ENCODE measurements at regions not wholly inside any gene's neighbourhood (a gene's known extent, or its start where the extent isn't known, plus 50 kb on each side); places are given as distances from the start of the nearest gene placed in this dataset.

DNA sequence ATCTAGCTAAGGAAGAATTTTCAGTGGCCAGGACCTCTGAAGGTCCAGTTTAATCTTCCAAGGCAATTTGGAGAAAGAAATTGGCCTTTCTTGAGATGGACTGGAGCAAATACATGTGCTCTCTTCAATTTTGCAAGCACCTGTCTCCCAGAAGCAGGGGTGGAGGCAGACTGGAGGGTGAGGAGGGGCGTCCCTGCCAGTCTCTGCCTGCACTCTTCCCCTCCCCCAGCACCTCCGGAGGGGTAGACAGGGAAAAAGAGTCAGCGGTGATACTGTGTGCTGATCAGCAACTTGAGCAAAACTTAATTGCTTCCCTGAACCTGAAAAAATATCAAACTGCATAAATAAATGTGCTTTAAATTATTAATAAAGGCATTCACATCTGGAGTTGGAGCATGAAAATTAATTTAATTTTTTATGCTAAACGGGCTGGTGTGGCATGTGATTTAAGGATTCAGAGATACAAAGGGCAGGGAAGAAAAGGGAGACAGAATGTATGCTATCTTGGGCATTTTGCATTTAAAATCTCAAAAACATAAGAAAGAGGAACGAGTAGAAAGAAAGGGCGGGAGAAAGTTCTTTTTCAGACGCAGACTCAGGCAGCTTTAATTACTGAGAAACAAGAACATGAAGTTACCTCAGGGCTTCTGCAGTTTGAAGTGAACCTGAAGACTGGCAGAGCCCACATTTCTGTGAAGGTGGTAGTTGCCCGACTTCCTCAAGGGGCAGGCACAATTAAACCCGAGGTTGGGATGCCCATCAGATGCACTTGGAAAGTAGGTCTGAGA lies 319.7 kb downstream of the UACA start:
- no peak overlapping the region for H3K4me3 ChIP-seq
- intact Hi-C loops (cut with DNase I; ENCODE audit: low total_unique reads): no loop called here
- DNase-seq: no peak
- no peaks in the 10 kb centered on the region for H3K36me3 ChIP-seq (ENCODE audit: low read depth, missing control alignments)
- no peak overlapping the region for H3K27ac ChIP-seq
- 73 to 82% methylated on average over 9 of the region's 9 CpGs for WGBS, 2 donors
- TF ChIP-seq, protein P1, sequence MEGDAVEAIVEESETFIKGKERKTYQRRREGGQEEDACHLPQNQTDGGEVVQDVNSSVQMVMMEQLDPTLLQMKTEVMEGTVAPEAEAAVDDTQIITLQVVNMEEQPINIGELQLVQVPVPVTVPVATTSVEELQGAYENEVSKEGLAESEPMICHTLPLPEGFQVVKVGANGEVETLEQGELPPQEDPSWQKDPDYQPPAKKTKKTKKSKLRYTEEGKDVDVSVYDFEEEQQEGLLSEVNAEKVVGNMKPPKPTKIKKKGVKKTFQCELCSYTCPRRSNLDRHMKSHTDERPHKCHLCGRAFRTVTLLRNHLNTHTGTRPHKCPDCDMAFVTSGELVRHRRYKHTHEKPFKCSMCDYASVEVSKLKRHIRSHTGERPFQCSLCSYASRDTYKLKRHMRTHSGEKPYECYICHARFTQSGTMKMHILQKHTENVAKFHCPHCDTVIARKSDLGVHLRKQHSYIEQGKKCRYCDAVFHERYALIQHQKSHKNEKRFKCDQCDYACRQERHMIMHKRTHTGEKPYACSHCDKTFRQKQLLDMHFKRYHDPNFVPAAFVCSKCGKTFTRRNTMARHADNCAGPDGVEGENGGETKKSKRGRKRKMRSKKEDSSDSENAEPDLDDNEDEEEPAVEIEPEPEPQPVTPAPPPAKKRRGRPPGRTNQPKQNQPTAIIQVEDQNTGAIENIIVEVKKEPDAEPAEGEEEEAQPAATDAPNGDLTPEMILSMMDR (IDR thresholded peaks at IDR 0.05): no peak
- no peak for TF ChIP-seq POLR2A (IDR thresholded peaks at IDR 0.05)
- H3K9me3 ChIP-seq: no peaks in the 10 kb centered on the region
- H3K27me3 ChIP-seq: no peaks in the 10 kb centered on the region
- H3K4me1 ChIP-seq: no peaks in the 10 kb centered on the region

DNA sequence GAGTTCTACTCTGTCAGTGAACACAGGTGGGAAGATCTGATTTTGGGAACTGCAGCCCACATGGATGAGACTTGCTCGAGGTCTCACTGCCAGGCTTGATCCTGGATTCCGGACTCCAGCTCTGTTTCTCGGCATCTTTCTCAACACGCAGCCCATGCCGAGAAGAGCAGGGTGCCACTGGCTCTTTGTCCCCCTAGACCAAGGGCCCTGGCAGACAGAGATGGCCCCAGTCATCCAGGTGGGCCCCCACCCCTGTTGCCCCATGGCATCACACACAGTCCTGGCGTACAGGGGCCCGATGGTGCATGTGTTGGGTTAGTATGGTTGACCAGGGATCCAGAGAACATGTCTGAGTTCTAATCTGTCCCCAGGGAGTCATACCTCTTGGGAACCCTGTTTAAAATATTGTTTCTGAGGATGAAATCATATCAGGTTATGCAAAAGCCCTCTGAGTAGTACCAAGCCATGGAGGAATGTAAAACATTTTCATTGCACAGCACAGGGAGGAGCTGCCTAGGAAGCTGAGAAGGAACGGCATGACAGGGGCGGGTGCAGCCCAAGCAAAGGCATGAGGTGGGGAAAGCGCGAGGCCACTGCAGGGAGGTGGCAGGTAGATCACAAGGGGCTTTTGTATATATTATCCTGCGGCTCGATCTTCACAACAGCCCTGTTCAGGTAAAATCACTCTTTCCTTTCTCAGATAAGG lies 320.6 kb downstream of the UACA start:
- no peak overlapping the region for H3K4me3 ChIP-seq
- no peaks in the 10 kb centered on the region for H3K4me1 ChIP-seq
- no peaks in the 10 kb centered on the region for H3K9me3 ChIP-seq
- no peaks in the 10 kb centered on the region for H3K36me3 ChIP-seq (ENCODE audit: low read depth, missing control alignments)
- intact Hi-C loops (cut with DNase I; ENCODE audit: low total_unique reads): no loop called here
- WGBS, 2 donors: 85 to 89% methylated on average over 12 to 13 of the region's 13 CpGs
- H3K27me3 ChIP-seq: no peaks in the 10 kb centered on the region
- H3K27ac ChIP-seq: no peak overlapping the region
- TF ChIP-seq, protein P1 (IDR thresholded peaks at IDR 0.05): no peak
- no peak for TF ChIP-seq POLR2A (IDR thresholded peaks at IDR 0.05)
- DNase-seq: no peak

GRCh38 chr15:70442211-70442610 lies 321.1 kb downstream of the UACA start:
- Histone ChIP-seq H3K4me1 (no peaks in the 10 kb centered on the region), H3K4me3 (no peak overlapping the region), H3K27me3 (no peaks in the 10 kb centered on the region), H3K36me3 (ENCODE audit: low read depth, missing control alignments) (no peaks in the 10 kb centered on the region), H3K9me3 (no peaks in the 10 kb centered on the region), H3K27ac (no peak overlapping the region)
- no peak for DNase-seq
- TF ChIP-seq, protein P1 (IDR thresholded peaks at IDR 0.05): no peak
- TF ChIP-seq POLR2A (IDR thresholded peaks at IDR 0.05): no peak
- 91 to 92% methylated on average over 13 of the region's 13 CpGs for WGBS, 2 donors
- intact Hi-C loops (cut with DNase I; ENCODE audit: low total_unique reads): no loop called here

GRCh38 chr15:70440416-70441138 lies 322.8 kb downstream of the UACA start:
- DNase-seq: no peak
- H3K27me3 ChIP-seq: no peaks in the 10 kb centered on the region
- intact Hi-C loops (cut with DNase I; ENCODE audit: low total_unique reads): no loop called here
- no peak overlapping the region for H3K27ac ChIP-seq
- 89% methylated on average over 9 to 10 of the region's 10 CpGs for WGBS, 2 donors
- H3K4me3 ChIP-seq: no peak overlapping the region
- H3K4me1 ChIP-seq: no peaks in the 10 kb centered on the region
- no peaks in the 10 kb centered on the region for H3K9me3 ChIP-seq
- H3K36me3 ChIP-seq (ENCODE audit: low read depth, missing control alignments): no peaks in the 10 kb centered on the region
- TF ChIP-seq POLR2A (IDR thresholded peaks at IDR 0.05): no peak
- TF ChIP-seq, protein P1 (IDR thresholded peaks at IDR 0.05): no peak
